ENCODE measurements at regions not wholly inside any gene's neighbourhood (a gene's known extent, or its start where the extent isn't known, plus 50 kb on each side); places are given as distances from the start of the nearest gene placed in this dataset.

DNA sequence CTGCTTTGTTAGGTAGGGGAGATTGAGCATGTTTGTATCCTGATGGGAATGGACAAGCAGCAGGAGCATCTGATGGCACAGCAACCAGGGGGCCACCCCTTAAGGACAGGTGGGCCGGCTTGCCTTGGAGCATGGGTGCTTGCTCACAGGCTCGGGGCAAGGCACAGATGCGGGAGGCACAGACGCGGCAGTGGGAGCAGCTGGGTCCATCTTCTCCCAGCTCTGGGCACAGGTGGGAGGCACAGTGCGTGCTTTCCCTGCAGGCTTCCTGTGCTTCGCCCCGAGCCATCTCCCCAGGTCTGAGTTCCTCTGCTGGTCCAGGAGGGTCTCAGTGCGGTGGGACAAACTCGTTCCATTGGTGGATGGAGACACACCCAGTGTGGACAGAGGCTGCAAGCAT, 73.6 kb upstream of the BHLHE23 start (continued):
- TF ChIP-seq ZC3H10 (CRISPR knock-in tag; IDR thresholded peaks at IDR 0.05) (no peak), PPARA (CRISPR knock-in tag; IDR thresholded peaks at IDR 0.05; ENCODE audit: borderline replicate concordance) (no peak)

DNA sequence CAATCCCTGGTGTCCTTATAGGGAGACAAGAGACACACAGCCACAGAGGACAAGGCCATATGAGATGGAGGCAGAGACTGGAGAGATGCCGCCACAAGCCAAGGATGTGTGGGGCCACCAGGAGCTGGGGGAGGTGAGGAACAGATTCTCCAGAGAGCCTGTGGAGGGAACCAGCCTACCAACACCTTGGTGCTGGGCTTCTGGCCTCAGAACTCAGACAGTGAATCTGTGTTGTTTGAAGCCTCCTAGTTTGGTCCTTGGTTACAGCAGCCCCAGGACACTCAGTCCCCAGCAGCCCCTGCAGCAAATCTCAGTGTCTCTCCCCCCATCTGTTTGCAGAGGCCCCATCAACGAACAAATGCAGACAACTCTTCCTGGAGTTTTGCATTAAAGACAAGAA, 73.2 kb upstream of the BHLHE23 start:
- TF ChIP-seq GLIS3 (CRISPR knock-in tag; IDR thresholded peaks at IDR 0.05) (no peak), ZNF8 (CRISPR knock-in tag; IDR thresholded peaks at IDR 0.05) (no peak), CSDC2 (CRISPR knock-in tag; IDR thresholded peaks at IDR 0.05) (no peak), RARB (CRISPR knock-in tag; IDR thresholded peaks at IDR 0.05) (no peak), ZFP3 (CRISPR knock-in tag; IDR thresholded peaks at IDR 0.05) (no peak), TOX (CRISPR knock-in tag; IDR thresholded peaks at IDR 0.05; ENCODE audit: borderline replicate concordance) (no peak), TCF4 (CRISPR knock-in tag; IDR thresholded peaks at IDR 0.05; ENCODE audit: borderline replicate concordance) (no peak)
- TF ChIP-seq, protein P1, sequence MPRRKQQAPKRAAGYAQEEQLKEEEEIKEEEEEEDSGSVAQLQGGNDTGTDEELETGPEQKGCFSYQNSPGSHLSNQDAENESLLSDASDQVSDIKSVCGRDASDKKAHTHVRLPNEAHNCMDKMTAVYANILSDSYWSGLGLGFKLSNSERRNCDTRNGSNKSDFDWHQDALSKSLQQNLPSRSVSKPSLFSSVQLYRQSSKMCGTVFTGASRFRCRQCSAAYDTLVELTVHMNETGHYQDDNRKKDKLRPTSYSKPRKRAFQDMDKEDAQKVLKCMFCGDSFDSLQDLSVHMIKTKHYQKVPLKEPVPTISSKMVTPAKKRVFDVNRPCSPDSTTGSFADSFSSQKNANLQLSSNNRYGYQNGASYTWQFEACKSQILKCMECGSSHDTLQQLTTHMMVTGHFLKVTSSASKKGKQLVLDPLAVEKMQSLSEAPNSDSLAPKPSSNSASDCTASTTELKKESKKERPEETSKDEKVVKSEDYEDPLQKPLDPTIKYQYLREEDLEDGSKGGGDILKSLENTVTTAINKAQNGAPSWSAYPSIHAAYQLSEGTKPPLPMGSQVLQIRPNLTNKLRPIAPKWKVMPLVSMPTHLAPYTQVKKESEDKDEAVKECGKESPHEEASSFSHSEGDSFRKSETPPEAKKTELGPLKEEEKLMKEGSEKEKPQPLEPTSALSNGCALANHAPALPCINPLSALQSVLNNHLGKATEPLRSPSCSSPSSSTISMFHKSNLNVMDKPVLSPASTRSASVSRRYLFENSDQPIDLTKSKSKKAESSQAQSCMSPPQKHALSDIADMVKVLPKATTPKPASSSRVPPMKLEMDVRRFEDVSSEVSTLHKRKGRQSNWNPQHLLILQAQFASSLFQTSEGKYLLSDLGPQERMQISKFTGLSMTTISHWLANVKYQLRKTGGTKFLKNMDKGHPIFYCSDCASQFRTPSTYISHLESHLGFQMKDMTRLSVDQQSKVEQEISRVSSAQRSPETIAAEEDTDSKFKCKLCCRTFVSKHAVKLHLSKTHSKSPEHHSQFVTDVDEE (CRISPR knock-in tag; IDR thresholded peaks at IDR 0.05): no peak
- TF ChIP-seq, protein P2, sequence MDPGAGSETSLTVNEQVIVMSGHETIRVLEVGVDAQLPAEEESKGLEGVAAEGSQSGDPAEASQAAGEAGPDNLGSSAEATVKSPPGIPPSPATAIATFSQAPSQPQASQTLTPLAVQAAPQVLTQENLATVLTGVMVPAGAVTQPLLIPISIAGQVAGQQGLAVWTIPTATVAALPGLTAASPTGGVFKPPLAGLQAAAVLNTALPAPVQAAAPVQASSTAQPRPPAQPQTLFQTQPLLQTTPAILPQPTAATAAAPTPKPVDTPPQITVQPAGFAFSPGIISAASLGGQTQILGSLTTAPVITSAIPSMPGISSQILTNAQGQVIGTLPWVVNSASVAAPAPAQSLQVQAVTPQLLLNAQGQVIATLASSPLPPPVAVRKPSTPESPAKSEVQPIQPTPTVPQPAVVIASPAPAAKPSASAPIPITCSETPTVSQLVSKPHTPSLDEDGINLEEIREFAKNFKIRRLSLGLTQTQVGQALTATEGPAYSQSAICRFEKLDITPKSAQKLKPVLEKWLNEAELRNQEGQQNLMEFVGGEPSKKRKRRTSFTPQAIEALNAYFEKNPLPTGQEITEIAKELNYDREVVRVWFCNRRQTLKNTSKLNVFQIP (CRISPR knock-in tag; IDR thresholded peaks at IDR 0.05; ENCODE audit: borderline replicate concordance, low read depth): no peak
- TF ChIP-seq, protein P3, sequence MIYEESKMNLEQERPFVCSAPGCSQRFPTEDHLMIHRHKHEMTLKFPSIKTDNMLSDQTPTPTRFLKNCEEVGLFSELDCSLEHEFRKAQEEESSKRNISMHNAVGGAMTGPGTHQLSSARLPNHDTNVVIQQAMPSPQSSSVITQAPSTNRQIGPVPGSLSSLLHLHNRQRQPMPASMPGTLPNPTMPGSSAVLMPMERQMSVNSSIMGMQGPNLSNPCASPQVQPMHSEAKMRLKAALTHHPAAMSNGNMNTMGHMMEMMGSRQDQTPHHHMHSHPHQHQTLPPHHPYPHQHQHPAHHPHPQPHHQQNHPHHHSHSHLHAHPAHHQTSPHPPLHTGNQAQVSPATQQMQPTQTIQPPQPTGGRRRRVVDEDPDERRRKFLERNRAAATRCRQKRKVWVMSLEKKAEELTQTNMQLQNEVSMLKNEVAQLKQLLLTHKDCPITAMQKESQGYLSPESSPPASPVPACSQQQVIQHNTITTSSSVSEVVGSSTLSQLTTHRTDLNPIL (CRISPR knock-in tag; IDR thresholded peaks at IDR 0.05; ENCODE audit: low read depth): no peak
- no peak for ATAC-seq

DNA sequence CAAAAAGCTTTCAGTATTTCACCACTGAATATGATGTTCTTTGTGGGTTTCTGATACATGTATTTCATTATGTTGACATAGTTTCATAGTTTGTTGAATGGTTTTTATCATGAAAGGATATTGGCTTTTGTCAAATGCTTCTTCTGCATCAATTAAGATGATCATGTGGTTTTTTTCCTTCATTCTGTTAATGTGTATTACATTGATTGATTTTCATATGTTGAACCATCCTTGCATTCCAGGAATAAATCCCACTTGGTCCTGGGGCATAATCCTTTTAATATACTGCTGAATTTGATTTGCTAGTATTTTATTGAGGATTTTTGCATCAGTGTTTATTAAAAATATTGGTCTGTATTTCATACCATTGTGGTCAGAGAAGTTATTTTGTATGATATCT, 70.9 kb upstream of the BHLHE23 start:
- TF ChIP-seq CSDC2 (CRISPR knock-in tag; IDR thresholded peaks at IDR 0.05): no peak
- no peak for TF ChIP-seq TCF4 (CRISPR knock-in tag; IDR thresholded peaks at IDR 0.05; ENCODE audit: borderline replicate concordance)
- TF ChIP-seq PPARA (CRISPR knock-in tag; IDR thresholded peaks at IDR 0.05; ENCODE audit: borderline replicate concordance): no peak
- no peak for TF ChIP-seq ZNF70 (CRISPR knock-in tag; IDR thresholded peaks at IDR 0.05)
- TF ChIP-seq ISL1 (CRISPR knock-in tag; IDR thresholded peaks at IDR 0.05): no peak
- TF ChIP-seq ZFP3 (CRISPR knock-in tag; IDR thresholded peaks at IDR 0.05): no peak
- TF ChIP-seq, protein P2 (CRISPR knock-in tag; IDR thresholded peaks at IDR 0.05; ENCODE audit: borderline replicate concordance, low read depth): no peak
- TF ChIP-seq, protein P4, sequence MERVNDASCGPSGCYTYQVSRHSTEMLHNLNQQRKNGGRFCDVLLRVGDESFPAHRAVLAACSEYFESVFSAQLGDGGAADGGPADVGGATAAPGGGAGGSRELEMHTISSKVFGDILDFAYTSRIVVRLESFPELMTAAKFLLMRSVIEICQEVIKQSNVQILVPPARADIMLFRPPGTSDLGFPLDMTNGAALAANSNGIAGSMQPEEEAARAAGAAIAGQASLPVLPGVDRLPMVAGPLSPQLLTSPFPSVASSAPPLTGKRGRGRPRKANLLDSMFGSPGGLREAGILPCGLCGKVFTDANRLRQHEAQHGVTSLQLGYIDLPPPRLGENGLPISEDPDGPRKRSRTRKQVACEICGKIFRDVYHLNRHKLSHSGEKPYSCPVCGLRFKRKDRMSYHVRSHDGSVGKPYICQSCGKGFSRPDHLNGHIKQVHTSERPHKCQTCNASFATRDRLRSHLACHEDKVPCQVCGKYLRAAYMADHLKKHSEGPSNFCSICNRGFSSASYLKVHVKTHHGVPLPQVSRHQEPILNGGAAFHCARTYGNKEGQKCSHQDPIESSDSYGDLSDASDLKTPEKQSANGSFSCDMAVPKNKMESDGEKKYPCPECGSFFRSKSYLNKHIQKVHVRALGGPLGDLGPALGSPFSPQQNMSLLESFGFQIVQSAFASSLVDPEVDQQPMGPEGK (CRISPR knock-in tag; IDR thresholded peaks at IDR 0.05; ENCODE audit: borderline replicate concordance): no peak
- no peak for ATAC-seq

DNA sequence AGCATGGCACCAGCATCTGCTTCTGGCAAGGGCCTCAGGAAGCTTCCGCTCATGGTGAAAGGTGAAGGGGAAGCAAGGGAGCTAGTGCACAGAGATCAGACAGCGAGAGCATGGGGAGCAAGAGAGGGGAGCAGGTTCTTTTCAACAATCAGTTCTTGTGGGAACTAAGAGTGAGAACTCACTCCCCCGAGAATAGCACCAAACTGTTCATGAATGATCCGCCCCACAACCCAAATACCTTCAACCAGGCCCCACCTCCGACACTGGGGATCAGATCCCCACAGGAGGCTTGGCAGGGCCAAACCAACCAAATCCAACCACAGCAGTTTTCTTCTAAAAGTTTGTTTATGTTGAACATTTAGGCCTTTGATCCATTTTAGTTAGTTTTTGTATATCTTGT, 69.7 kb upstream of the BHLHE23 start:
- ATAC-seq: no peak
- TF ChIP-seq, protein P4 (CRISPR knock-in tag; IDR thresholded peaks at IDR 0.05; ENCODE audit: borderline replicate concordance): no peak
- TF ChIP-seq, protein P3 (CRISPR knock-in tag; IDR thresholded peaks at IDR 0.05; ENCODE audit: low read depth): no peak
- TF ChIP-seq, protein P2 (CRISPR knock-in tag; IDR thresholded peaks at IDR 0.05; ENCODE audit: borderline replicate concordance, low read depth): no peak
- TF ChIP-seq ZNF8 (CRISPR knock-in tag; IDR thresholded peaks at IDR 0.05) (no peak), ZFP3 (CRISPR knock-in tag; IDR thresholded peaks at IDR 0.05) (no peak), OSR1 (CRISPR knock-in tag; IDR thresholded peaks at IDR 0.05) (no peak), GLIS3 (CRISPR knock-in tag; IDR thresholded peaks at IDR 0.05) (no peak), PPARA (CRISPR knock-in tag; IDR thresholded peaks at IDR 0.05; ENCODE audit: borderline replicate concordance) (no peak), ZC3H10 (CRISPR knock-in tag; IDR thresholded peaks at IDR 0.05) (no peak)
- TF ChIP-seq, protein P1 (CRISPR knock-in tag; IDR thresholded peaks at IDR 0.05): no peak

All from SK-N-SH treated with all-trans-retinoic acid at 6 μM for 48 hours (cell line).